Ureter (tissue), 1 donor: ENCODE measurements at regions not wholly inside any gene's neighbourhood (a gene's known extent, or its start where the extent isn't known, plus 50 kb on each side); places are given as distances from the start of the nearest gene placed in this dataset.
"Not testable (repeated sequence)": the region's sequence is repeated elsewhere in the genome, so short reads cannot be mapped to it uniquely, and the experiment has no call there.

ENCODE experiments used
- DNase-seq: peaks from one replicate; pipeline ENCODE4 v3.0.0-alpha.2; 2020; ENCODE audit warnings: low spot score
- donor health status: DM: yes; HTN: yes; CAD: no.

DNA sequence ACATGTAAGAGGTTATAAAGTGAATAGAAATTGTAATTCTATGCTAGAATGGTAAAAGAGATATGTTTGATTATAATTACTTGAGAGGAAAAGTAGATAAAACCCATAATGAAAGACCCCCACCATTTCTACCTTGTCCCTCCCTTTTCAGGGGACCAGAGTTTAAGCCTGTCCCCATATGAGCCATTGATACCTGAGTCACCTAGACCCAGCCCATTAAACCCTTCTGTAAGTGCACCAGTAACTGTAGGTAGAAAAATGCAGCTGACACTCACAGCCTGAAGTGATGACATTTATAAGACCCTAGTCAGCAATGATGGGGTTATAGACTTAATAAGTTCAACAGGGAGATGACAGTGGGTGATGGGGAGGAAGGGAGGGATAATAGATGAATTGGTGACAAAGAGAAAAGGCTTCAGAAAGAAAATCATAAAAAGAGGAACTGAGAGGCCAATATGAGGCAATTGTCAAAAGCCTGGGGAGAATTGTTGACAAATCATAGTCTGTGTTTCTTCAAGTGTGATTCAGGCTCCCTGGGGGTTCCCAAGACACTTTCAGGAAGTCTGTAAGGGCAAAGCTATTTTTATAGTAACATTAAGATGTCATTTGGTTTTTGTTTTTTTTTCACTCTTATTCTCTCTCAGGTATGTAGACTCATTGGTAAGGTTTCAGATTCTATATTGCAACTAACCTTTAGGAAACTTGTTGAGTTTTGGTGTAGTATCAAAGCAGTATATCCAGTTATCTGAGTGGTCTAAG is 544.2 kb downstream of the SATB2 start:
- no peak for DNase-seq

DNA sequence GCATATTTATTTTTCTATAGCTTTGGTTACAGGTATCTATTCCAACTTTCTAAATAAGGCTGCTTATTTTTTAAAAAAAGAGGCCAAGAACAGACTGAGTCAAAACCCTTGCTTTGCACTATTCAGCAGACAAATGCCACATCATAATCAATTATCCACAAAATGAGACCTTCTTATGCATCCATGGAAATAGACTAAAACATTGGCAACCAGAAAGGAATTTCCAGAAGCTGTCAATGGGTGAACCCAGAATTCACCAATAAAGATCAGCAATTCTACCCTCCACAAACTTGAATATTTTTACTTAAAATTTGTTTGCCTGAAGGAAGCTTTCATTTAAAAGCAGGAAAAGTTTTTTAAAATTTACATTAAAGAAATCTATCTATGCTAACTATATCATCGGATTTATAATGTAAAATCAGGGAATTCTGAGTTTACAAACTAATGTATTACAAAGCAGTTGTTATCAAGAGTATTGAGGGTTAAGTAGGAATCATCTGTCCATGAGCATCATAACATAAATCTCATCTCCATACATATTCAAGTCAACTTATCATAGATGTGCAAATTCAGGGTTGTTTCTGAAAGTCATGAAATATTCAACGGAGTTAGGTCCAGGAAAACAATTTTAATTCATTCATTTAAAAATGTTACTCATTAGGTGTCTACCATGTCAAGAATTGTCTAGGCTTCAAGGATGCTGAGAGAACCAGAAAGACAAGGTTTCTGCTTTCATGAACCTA is 548.0 kb downstream of the SATB2 start:
- DNase-seq, result no peak

DNA sequence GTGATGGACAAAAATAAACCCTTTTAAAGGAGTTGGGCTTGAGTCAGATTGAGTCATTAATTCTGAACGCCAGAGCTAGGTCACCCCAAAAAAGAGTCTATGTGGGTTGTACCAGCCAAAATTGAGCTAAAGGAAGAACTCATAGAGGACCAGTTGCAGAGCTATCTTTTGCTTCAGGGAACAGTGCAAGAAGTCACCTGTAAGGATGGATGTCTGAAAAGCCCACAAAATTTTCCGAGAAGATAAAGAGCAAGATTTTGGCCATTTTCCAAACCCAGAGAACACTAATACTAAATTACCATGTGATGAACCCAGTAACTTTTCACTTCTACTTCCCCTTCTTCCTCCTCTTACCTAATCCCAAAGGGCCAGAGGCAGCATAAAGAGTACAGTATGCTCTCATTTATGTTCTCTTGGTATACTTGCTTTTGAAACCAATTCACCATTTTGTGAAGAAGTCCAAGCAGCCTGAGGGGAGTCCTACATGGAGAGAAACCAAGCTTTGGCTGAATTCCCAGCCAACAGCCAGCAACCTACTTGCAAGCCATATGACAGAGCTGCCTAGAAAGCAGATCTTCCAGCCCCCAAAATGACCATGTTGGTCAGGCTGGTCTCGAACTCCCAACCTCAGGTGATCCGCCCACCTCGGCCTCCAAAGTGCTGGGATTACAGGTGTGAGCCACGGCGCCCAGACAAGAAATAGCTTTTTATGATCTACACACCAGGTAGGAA is 551.7 kb downstream of the SATB2 start:
- no peak for DNase-seq

DNA sequence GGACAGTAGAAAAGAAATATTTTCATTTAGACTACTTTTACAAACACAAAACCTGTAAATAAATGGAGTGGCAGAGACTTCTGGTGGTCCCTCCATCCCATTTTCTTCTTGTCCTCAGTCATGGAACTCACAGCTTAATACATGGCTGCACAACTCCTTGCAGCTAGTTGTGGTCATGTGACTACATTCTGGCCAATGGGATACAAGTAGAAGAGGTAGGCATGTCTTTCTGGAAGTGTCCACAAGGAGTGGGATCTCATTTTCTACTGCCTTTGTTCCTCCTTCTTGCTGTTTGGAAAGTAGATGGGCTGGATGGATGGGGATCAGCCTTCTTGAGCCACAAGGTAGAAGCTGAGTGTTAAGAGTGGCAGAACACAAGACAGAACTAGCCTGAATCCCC is 555.8 kb downstream of the SATB2 start:
- no peak for DNase-seq

DNA sequence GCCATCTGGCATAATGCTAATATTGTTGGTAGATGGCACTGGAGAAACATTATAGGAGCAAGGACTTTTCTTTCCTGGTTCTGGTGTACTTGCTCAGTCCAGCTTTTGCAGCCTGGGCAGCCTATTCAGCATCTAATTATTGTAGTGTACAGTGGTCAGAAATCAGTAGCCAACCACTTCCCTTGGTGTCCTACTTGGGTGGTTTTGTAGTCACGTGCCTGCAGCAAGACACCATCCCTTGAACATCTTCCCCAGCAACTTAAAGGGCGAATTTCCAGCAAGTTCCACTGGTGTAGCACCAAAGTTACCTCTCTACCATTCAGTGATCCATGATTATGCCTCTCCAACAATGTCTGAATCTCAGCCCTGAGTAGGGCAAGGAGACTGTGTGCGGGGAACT is 557.6 kb downstream of the SATB2 start:
- no peak for DNase-seq

DNA sequence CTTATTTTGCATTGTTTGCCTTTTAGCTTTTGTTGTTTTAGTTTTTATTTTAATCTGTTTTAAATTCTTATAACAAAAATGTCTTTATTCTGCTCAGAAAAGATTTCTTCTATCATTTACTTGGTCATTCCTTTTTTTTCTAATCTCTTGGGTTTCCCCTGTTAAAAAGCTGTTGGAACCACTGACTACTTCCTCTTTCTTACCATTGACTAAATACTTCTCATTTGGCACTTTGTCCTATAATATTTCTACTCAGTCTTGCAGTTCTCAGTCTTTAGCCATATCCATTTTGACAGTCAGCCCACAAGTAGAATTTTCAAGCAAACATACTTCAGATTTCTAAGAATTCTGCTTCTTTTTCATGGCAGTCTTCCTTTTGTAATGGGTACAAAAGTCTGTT is 567.2 kb downstream of the SATB2 start:
- no peak for DNase-seq

DNA sequence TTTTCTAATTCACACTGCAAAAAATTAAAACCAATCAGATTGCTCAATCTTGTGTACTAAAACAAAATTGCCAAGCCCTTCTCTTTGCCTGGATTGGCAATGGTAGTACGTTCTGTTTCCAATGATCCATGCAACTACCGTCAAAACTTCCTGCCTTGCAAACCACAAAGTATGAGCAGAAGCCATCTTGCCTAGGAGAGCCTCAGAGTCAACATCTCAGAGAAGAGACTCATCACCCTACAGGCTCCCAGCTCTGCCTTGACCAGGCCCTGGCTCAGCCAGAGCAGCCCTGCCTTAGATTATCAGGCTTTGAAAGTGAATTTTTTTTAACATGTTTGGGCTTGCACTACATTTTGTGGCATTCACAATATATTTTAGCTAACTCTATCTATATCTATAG is 574.1 kb downstream of the SATB2 start:
- no peak for DNase-seq

DNA sequence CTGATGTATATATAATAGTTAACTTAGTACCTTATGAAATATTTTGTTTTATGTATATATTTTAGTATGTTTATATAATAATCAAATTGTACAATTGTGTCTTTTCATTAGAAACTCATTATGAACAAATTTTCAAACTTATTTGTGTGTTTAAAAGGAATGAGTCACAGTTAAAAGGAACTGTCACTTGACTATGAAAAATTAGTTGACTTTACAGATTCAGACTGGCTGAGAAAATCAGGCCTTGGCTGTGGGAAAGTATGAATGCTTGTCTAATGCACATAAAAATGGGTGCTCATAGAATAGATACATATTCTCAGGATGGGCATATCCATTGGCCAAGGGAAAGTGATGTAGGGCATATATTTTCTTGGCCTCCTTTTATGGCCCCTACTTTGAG is 576.8 kb downstream of the SATB2 start:
- DNase-seq, result no peak

DNA sequence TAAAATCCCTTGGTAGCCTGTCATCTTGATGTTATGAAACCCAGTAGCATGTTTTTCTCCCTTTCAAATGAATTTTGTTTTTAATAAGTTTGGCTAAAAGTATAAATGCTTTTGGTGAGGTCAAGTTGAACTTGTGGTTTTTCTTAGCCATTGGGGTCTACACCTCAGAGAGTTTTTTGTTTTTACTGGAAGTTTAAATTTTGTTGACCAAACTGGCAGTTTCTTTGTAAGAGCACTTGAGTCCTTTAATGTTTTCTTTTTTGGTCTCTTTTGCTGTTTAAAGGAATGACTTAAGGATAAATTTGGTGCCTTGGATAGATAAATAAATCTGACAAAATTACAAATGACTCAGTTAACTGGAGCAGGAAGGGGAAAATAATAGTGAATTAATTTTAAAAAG is 577.3 kb downstream of the SATB2 start:
- no peak for DNase-seq

DNA sequence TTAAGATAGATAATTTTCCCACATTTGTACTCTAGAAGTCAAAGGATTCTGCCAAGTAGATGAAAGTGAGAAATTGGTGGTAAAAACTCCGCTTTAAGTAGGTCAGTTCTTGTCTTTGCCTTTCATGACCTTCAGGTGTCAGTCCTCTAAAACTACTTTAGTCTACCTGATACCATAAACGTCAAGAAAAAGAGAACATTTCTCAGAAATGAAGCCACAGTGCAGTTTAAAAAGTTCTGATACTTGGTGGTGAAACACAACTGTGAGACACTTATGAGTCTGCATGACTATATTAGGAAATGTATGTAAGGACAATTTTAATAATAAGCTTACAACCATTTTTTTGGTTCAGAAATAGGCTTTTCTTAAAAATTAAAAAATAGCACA is 583.3 kb downstream of the SATB2 start:
- no peak for DNase-seq

DNA sequence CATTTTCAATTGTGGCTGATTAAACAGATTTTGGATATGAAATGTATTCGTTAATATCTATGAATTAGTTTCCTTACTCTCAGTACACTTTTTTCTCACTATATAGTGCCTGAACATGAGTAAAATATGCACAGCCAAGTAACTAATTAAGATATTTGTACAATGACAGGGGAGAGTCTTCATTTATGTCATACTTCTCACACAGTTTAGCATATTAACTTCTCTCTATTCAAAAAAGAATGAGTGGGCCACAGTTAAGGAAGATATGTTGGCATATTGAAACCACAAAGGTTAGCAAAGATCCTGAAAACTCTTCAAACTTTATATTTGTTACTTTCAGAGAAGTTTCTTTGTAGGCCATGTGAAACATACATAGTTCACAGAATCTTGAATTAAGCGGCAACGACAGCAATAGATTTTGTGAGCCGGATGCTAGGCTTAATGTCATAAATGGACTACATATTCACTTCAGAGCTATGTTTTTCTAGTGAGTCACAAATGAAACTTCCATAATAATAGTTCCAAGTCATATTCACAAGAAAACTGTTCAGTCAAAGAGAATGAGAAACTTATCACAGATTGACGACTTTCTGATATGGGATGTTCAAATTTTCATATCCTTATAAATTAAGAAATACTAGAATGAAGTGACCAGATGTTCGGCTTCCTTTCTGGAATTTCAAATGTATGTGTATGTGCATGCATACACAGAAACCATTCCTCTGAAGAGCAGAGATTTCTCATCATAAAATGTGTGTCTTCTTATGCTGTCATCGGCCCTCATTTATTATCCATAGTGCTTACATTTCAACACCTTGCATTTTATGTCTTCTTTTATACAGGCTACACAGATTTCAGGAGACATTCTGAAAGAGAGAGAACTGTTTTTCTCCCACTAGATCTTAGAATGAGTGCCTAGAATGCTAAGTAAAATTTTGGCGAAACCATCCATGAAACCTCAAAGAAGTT is 584.0 kb downstream of the SATB2 start:
- DNase-seq, result no peak

DNA sequence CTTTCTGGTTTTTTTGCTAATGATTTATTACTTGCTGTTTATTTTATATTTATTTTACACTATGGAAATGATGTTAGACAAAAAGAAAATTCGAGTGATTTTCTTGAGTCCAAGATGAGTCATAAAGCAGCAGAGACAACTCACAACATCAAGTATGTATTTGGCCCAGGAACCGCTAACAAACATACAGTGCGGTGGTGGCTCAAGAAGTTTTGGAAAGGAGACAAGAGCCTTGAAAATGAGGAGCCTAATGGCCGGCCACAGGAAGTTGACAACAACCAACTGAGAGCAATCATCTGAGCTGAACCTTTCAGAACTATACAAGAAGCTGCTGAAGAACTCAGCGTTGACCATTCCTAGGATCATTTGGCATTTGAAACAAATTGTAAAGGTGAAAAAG is 594.1 kb downstream of the SATB2 start:
- DNase-seq, result no peak

DNA sequence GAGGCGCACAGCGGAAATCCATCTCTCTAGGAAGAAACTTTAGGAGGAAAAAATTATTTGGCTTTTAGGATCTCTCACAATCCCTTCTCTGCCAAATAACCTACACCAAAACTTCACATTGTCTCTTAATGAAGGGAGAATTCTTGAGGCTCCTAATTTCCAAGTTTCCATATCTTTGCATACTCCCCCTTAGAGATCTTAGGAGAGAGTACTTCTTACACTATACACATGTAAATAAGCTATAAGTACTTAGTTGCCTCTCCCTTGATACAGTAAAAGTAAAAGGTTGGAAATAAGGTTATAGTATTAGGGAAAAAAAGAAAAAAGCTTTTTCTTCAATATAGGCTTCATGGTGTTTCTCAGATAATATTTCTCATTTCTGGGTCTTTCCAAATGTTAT is 596.7 kb downstream of the SATB2 start:
- DNase-seq, result no peak

DNA sequence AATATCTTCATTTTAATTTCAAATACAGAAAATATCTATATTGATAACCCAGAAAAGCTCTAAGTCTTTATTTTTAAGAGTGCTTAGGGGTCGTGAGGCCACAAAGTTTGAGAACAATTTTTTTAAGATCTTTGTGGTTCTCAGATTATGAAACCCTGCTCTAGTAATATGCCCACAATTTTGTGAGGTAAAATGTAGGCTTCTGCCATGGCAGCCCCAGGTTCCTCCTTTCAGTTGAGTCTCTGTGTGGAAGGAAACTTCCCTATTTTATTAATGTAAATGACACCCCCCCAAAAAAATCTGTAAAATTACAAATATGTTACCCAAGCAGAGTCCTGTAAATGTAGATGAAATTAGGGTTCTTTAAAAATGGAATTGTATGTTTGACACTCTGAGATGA is 600.5 kb downstream of the SATB2 start:
- DNase-seq, result no peak

DNA sequence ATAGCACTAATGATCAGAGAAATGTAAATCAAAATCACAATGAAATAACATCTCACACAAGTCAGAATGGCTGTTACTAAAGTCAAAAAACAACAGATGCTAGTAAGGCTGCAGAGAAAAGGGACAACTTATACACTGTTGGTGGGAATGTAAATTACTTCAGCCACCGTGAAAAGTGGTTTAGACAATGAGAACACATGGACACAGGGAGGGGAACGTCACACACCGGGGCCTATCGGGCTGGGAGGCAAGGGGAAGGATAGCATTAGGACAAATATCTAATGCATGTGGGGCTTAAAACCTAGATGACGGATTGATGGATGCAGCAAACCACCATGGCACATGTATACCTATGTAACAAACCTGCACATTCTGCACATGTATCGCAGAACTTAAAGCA is 602.0 kb downstream of the SATB2 start:
- not testable (repeated sequence) for DNase-seq

DNA sequence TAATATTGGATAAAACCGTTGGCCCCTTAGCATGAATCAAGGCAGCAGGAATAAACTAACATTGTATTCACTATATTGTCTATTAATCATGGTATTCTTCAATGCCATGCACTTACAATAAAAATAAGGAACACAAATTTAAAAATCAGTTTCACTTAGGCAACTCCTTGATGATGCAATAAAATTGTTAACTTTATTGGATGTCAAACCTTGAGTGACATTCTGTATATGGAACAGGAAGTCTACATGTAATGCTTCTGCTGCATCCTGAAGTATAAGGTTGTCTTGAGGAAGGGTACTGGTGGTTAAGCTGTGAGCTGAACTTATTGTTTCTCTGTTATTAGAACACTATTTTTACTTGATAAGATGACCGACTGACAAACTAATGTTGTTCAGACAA is 605.5 kb downstream of the SATB2 start:
- no peak for DNase-seq

DNA sequence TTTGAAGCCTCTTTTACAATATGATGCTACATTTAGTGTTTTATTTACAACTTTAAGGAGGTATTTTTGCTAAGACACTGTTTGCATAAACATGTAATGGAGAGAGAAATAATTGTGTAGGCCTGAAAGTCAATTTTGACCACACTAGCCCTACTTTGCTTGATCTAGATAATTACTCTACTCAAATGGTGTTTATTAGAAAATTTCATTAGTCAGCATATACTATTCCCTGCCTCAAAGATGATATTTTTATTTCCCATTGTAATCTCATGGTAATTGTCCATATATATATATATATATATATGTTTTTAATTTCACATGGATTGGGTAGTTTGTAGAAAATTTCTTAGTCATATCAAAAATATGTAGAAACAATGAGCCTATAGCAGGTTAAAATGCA is 632.2 kb downstream of the SATB2 start:
- no peak for DNase-seq

DNA sequence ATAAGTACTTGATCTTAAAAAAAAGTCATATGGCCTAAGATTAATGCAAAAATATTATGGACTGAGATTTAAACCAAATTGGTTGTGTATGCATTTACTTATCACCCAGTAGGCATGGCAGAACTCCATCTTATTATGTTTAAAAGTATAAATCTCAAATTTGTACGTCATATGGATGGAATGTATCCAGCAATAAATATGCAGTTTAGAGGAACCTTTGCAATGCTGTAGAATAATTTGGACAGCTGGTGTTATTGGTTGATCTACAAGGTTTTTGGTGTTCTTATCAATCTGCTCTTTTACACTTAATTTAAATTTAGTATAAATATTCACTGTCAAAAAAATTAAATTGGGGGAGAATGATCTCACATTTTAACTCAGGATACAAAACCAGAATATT is 640.2 kb downstream of the SATB2 start:
- DNase-seq, result no peak

DNA sequence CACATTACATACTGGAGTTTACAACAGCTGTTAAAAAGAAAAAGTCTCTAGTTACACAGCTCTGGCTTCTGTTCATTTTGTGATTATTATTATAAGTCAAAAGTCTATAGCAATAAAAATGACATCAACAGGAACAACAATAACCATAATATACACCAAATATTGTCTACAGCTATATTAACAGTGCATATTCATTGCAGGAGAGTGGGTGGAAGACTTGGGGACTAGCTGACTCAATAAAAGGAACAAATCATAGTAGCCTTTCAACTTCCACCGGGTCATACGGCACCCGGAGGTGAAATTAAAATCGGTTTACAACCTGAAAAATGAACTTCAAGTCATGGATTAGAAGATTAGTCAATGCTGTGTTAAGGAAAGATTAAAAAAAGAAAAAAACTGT is 642.1 kb downstream of the SATB2 start:
- DNase-seq, result no peak

DNA sequence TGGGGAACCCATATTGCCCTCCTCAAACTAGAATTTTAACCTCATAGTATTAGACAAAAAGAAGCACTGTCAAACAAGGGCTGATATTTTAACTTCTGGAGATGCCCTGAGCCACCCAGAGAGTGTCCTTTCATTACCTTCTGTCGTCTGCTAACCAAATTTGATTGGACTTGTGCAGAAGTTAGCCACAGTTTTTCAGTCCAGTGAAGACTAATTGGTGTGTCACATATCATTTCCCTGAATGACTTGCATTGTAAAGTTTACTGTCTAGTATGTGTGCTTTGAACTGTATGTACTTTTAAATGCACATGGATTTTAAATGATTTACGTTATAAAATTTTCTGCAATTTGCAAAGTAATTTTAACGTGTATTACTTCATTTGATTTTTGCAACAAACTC is 646.5 kb downstream of the SATB2 start:
- no peak for DNase-seq

DNA sequence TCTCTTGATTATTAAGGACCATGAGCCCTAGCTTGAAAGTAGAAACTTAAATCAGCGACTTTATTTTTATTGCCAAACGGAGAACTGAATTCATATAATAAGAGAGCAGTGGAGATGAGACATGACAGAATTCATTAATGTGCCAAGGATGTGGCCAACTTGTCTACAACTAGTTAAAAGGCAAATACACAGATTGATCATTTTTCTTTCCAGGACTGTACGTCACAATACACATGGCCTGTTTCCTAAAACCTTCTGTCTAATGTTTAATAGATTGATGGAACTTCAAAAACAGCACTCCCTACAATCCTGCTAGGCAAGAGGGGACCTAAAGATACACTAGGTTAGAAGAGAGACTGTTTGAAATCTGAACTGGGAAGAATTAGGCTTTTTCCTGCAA is 647.8 kb downstream of the SATB2 start:
- DNase-seq, result no peak

DNA sequence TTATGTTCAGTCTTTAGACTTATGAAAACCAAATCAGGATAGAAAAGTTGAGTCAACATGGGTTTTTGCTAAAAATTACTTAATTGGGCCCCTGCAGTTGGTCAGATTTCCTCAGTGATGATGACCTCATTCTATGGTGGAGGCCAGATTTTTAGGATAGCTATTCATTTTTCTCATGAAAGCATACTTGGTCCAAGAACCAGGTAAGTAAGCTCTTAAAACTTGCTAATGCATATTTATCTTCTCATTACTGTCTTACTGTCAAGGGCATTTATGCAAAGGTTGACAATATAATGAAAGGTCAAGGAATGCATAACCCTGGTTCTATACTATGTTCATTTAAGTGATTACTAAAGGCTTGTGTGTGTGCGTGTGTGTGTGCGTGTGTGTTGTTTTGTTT is 650.6 kb downstream of the SATB2 start:
- no peak for DNase-seq
